Frontal cortex (tissue), 3 donors: ENCODE measurements at regions not wholly inside any gene's neighbourhood (a gene's known extent, or its start where the extent isn't known, plus 50 kb on each side); places are given as distances from the start of the nearest gene placed in this dataset.
"Not testable (repeated sequence)": the region's sequence is repeated elsewhere in the genome, so short reads cannot be mapped to it uniquely, and the experiment has no call there.

Experiments
- DNase-seq, 2 donors: peaks; one replicate each; pipeline ENCODE4 v3.0.0; 2012; ENCODE audit warnings: low spot score in 2 of 2
- FAIRE-seq: peaks from 2 replicates; lab custom pipeline; 2012; peaks lifted over from hg19 to GRCh38; lab: Jason Lieb, UNC
- donor health status: control.
- donor health status: control.
- donor health status: control.

- no peak for FAIRE-seq
- no peak for DNase-seq
Observed at GRCh38 chr4:10784621-10785020, 100.1 kb upstream of the CLNK start.

GRCh38 chr4:10783351-10783750, 98.8 kb upstream of the CLNK start:
- DNase-seq (no peak), FAIRE-seq (no peak)

GRCh38 chr4:10781805-10782204, 97.2 kb upstream of the CLNK start:
- FAIRE-seq: no peak

GRCh38 chr4:10780803-10781202, 96.2 kb upstream of the CLNK start:
- not testable (repeated sequence) for DNase-seq, FAIRE-seq

More at GRCh38 chr4:10781805-10782204, 97.2 kb upstream of the CLNK start:
- DNase-seq: no peak

GRCh38 chr4:10775132-10775531, 90.6 kb upstream of the CLNK start:
- DNase-seq: not testable (repeated sequence)
- FAIRE-seq: peak; percentile 95

GRCh38 chr4:10773656-10774055, 89.1 kb upstream of the CLNK start:
- FAIRE-seq (no peak), DNase-seq (no peak)

- no peak for FAIRE-seq
- no peak for DNase-seq
Observed at GRCh38 chr4:10773010-10773409, 88.4 kb upstream of the CLNK start.

- no peak for DNase-seq
- FAIRE-seq: no peak
Observed at GRCh38 chr4:10765386-10765785, 80.8 kb upstream of the CLNK start.

GRCh38 chr4:10762561-10762960, 78.0 kb upstream of the CLNK start:
- DNase-seq: no peak
- FAIRE-seq: no peak

GRCh38 chr4:10761903-10762302, 77.3 kb upstream of the CLNK start:
- DNase-seq (no peak), FAIRE-seq (no peak)

- DNase-seq (no peak), FAIRE-seq (no peak)
Observed at GRCh38 chr4:10760086-10760485, 75.5 kb upstream of the CLNK start.

GRCh38 chr4:10758906-10759305, 74.3 kb upstream of the CLNK start:
- FAIRE-seq (no peak), DNase-seq (no peak)

- FAIRE-seq: no peak
- no peak for DNase-seq
Observed at GRCh38 chr4:10753856-10754402, 69.4 kb upstream of the CLNK start.

- DNase-seq (no peak), FAIRE-seq (no peak)
Observed at GRCh38 chr4:10753336-10753735, 68.8 kb upstream of the CLNK start.

- DNase-seq (no peak), FAIRE-seq (no peak)
Observed at GRCh38 chr4:10750714-10751113, 66.1 kb upstream of the CLNK start.

GRCh38 chr4:10747186-10747585, 62.6 kb upstream of the CLNK start:
- DNase-seq: no peak

GRCh38 chr4:10746371-10747171, 62.0 kb upstream of the CLNK start:
- DNase-seq (no peak), FAIRE-seq (no peak)

More at GRCh38 chr4:10747186-10747585, 62.6 kb upstream of the CLNK start:
- FAIRE-seq: no peak

- no peak for DNase-seq
Observed at GRCh38 chr4:10743357-10743756, 58.8 kb upstream of the CLNK start.

GRCh38 chr4:10741961-10742699, 57.6 kb upstream of the CLNK start:
- FAIRE-seq (no peak), DNase-seq (no peak)

More at GRCh38 chr4:10743357-10743756, 58.8 kb upstream of the CLNK start:
- FAIRE-seq: no peak

GRCh38 chr4:10740891-10741620, 56.5 kb upstream of the CLNK start:
- FAIRE-seq (no peak), DNase-seq (no peak)
